H9 (cell line): ENCODE measurements at regions not wholly inside any gene's neighbourhood (a gene's known extent, or its start where the extent isn't known, plus 50 kb on each side); places are given as distances from the start of the nearest gene placed in this dataset.

Experiments
- DNase-seq: peaks from one replicate; pipeline ENCODE4 v3.0.0-alpha.2; 2017
- H2AFZ ChIP-seq: one replicate; pipeline ENCODE4 v1.6.1; 2013; ENCODE audit warnings: mild to moderate bottlenecking, low read length, control low read depth, moderate library complexity
- H2AK5ac ChIP-seq: 2 replicates; pipeline ENCODE4 v1.6.1; 2013; ENCODE audit warnings: low read length, control low read depth, mixed read lengths; ENCODE audit not compliant: insufficient read length
- H2BK120ac ChIP-seq: one replicate; pipeline ENCODE4 v1.6.1; 2013; ENCODE audit warnings: low read depth, mild to moderate bottlenecking, low read length, control low read depth, inconsistent platforms; ENCODE audit not compliant: poor library complexity, severe bottlenecking
- H2BK12ac ChIP-seq: 2 replicates; pipeline ENCODE4 v1.6.1; 2013; ENCODE audit warnings: low read length, control low read depth, mixed read lengths, low read depth; ENCODE audit not compliant: insufficient read length
- H2BK15ac ChIP-seq: 2 replicates; pipeline ENCODE4 v1.6.1; 2013; ENCODE audit warnings: low read depth, low read length, control low read depth
- H2BK20ac ChIP-seq: one replicate; pipeline ENCODE4 v1.6.1; 2013; ENCODE audit warnings: low read depth, mild to moderate bottlenecking, low read length, control low read depth, inconsistent platforms; ENCODE audit not compliant: poor library complexity, severe bottlenecking
- H2BK5ac ChIP-seq: 2 replicates; pipeline ENCODE4 v1.6.1; 2013; ENCODE audit warnings: low read length, control low read depth, mixed read lengths; ENCODE audit not compliant: insufficient read length
- H3K14ac ChIP-seq: 2 replicates; pipeline ENCODE4 v1.6.1; 2013; ENCODE audit warnings: low read length, control low read depth; ENCODE audit not compliant: insufficient read depth
- H3K18ac ChIP-seq: 2 replicates; pipeline ENCODE4 v1.6.1; 2013; ENCODE audit warnings: low read depth, mild to moderate bottlenecking, mixed read lengths, low read length, control low read depth; ENCODE audit not compliant: insufficient read length
- H3K23ac ChIP-seq: 2 replicates; pipeline ENCODE4 v1.6.1; 2013; ENCODE audit warnings: low read length, control low read depth, mixed read lengths, low read depth; ENCODE audit not compliant: insufficient read length
- H3K23me2 ChIP-seq: 2 replicates; pipeline ENCODE4 v1.6.1; 2013; ENCODE audit warnings: low read depth, mild to moderate bottlenecking, mixed read lengths, low read length, control low read depth; ENCODE audit not compliant: insufficient read length, poor library complexity, severe bottlenecking
- H3K27ac ChIP-seq: 2 replicates; pipeline ENCODE4 v1.5.1; 2013; ENCODE audit warnings: low read length, control low read depth, mixed read lengths, low read depth; ENCODE audit not compliant: insufficient read length
- H3K27me3 ChIP-seq: 2 replicates; pipeline ENCODE4 v1.6.1; 2013; ENCODE audit warnings: low read length, control low read depth, inconsistent platforms; ENCODE audit not compliant: insufficient read depth
- H3K4ac ChIP-seq: 2 replicates; pipeline ENCODE4 v1.6.1; 2013; ENCODE audit warnings: low read depth, mild to moderate bottlenecking, control low read depth, inconsistent platforms, low read length, moderate library complexity
- H3K4me1 ChIP-seq: 2 replicates; pipeline ENCODE4 v1.6.1; 2013; ENCODE audit warnings: low read length, control low read depth, inconsistent platforms; ENCODE audit not compliant: insufficient read depth
- H3K4me2 ChIP-seq: 2 replicates; pipeline ENCODE4 v1.6.1; 2013; ENCODE audit warnings: low read length, control low read depth, mixed read lengths; ENCODE audit not compliant: insufficient read length, insufficient read depth
- H3K56ac ChIP-seq: 2 replicates; pipeline ENCODE4 v1.6.1; 2013; ENCODE audit warnings: low read depth, mild to moderate bottlenecking, mixed read lengths, low read length, control low read depth; ENCODE audit not compliant: insufficient read length
- H3K79me1 ChIP-seq: 2 replicates; pipeline ENCODE4 v1.6.1; 2013; ENCODE audit warnings: low read depth, mild to moderate bottlenecking, moderate library complexity, low read length, control low read depth, inconsistent platforms; ENCODE audit not compliant: insufficient read depth, poor library complexity, severe bottlenecking
- H3K79me2 ChIP-seq: 2 replicates; pipeline ENCODE4 v1.6.1; 2013; ENCODE audit warnings: low read length, control low read depth, inconsistent platforms; ENCODE audit not compliant: insufficient read depth
- H3K9ac ChIP-seq: 2 replicates; pipeline ENCODE4 v1.6.1; 2013; ENCODE audit warnings: low read length, control low read depth, mixed read lengths; ENCODE audit not compliant: insufficient read length; ENCODE audit errors: extremely low read depth
- H3K9me3 ChIP-seq: one replicate; pipeline ENCODE4 v1.6.1; 2013; ENCODE audit warnings: low read depth, low read length, inconsistent platforms; ENCODE audit not compliant: control insufficient read depth
- H3T11ph ChIP-seq: one replicate; pipeline ENCODE4 v1.6.1; 2013; ENCODE audit warnings: mild to moderate bottlenecking, low read length, control low read depth, inconsistent platforms
- H4K20me1 ChIP-seq: one replicate; pipeline ENCODE4 v1.6.1; 2013; ENCODE audit not compliant: control insufficient read depth, insufficient read length, insufficient read depth
- H4K5ac ChIP-seq: 2 replicates; pipeline ENCODE4 v1.6.1; 2013; ENCODE audit warnings: low read depth, mild to moderate bottlenecking, mixed read lengths, low read length, control low read depth; ENCODE audit not compliant: insufficient read length
- H4K8ac ChIP-seq: replicated peaks from 2 replicates; pipeline ENCODE4 v1.6.1; 2013; ENCODE audit warnings: low read length, control low read depth, mixed read lengths, low read depth; ENCODE audit not compliant: insufficient read length
- H4K91ac ChIP-seq: 2 replicates; pipeline ENCODE4 v1.6.1; 2013; ENCODE audit warnings: low read depth, mild to moderate bottlenecking, moderate library complexity, mixed read lengths, low read length, control low read depth; ENCODE audit not compliant: insufficient read length
- H3K27ac Mint-ChIP-seq, 3 experiments: 2 replicates in 2 of 3; 3 replicates in 1 of 3; pipeline ENCODE4 v1.8.0; 2020 to 2021; ENCODE audit warnings: mixed read lengths in 3 of 3, mild to moderate bottlenecking in 1 of 3, moderate library complexity in 1 of 3
- H3K27me3 Mint-ChIP-seq: 2 replicates; pipeline ENCODE4 v1.8.0; 2021; ENCODE audit warnings: low read depth, mild to moderate bottlenecking, moderate library complexity, mixed read lengths
- H3K36me3 Mint-ChIP-seq, 3 experiments: 2 replicates in 2 of 3; 3 replicates in 1 of 3; pipeline ENCODE4 v1.8.0; 2020 to 2021; ENCODE audit warnings: low read depth in 3 of 3, mixed read lengths in 3 of 3; ENCODE audit not compliant: insufficient read depth in 1 of 3
- H3K4me1 Mint-ChIP-seq, 2 experiments: 2 replicates each; pipeline ENCODE4 v1.8.0; 2020; ENCODE audit warnings: mixed read lengths in 2 of 2
- H3K4me3 Mint-ChIP-seq, 2 experiments: 2 replicates in 1 of 2; 3 replicates in 1 of 2; pipeline ENCODE4 v1.8.0; 2020 to 2021; ENCODE audit warnings: mild to moderate bottlenecking in 2 of 2, mixed read lengths in 2 of 2, moderate library complexity in 1 of 2
- H3K9me3 Mint-ChIP-seq, 2 experiments: 2 replicates in 1 of 2; 3 replicates in 1 of 2; pipeline ENCODE4 v1.8.0; 2020; ENCODE audit warnings: mild to moderate bottlenecking in 2 of 2, mixed read lengths in 2 of 2, moderate library complexity in 1 of 2
- CTCF ChIP-seq: fragments of 200-600 bp; sonication (generic); conservative IDR thresholded peaks from 3 replicates; pipeline ENCODE4 v1.8.0; 2021; ENCODE audit warnings: antibody characterized with exemption, mild to moderate bottlenecking
- WGBS: extraction: QIAGEN DNeasy Blood & Tissue Kit; methylation state at CpG from one replicate; pipeline ENCODE4 v1.1.7; 2013; ENCODE audit warnings: missing lambda C conversion rate, low lambda C conversion rate, mixed read lengths; ENCODE audit not compliant: insufficient read length; ENCODE audit errors: extremely low coverage; 5-methylcytosine and 5-hydroxymethylcytosine counted together

- Histone ChIP-seq H3K9ac (no peak overlapping the region), H4K8ac (no peak overlapping the region), H3K56ac (no peak overlapping the region), H3K27ac (no peak overlapping the region), H3K4me1 (no peaks in the 10 kb centered on the region; the same call in 1 of the 2 replicates), H2BK120ac (no peak overlapping the region), H4K5ac (no peak overlapping the region), H3K4me2 (peak overlapping the region; percentile 63), H3K79me1 (no peaks in the 10 kb centered on the region), H3K79me2 (no peaks in the 10 kb centered on the region), H2BK20ac (no peak overlapping the region), H2AK5ac (no peak overlapping the region), H2BK5ac (no peak overlapping the region), H2BK12ac (no peak overlapping the region), H3K4ac (no peak overlapping the region), H4K20me1 (no peaks in the 10 kb centered on the region), H3K14ac (no peak overlapping the region), H4K91ac (no peak overlapping the region), H2AFZ (no peak overlapping the region), H3K23ac (no peak overlapping the region), H3K18ac (no peak overlapping the region), H3K27me3 (peaks cover 42% of the 10 kb centered on the region), H3K23me2 (peaks cover 42% of the 10 kb centered on the region), H2BK15ac (no peak overlapping the region), H3K9me3 (no peaks in the 10 kb centered on the region), H3T11ph (no peak overlapping the region)
- Mint-ChIP-seq H3K4me1 (peaks cover 34 to 37% of the 10 kb centered on the region in 2 experiments), H3K9me3 (no peaks in the 10 kb centered on the region; a peak in 2 of 5 replicates), H3K36me3 (no peaks in the 10 kb centered on the region; a peak in 2 of 7 replicates), H3K4me3 (peak overlapping the region; percentile 22 to 82), H3K27ac (no peak overlapping the region), H3K27me3 (peaks cover 83% of the 10 kb centered on the region)
- WGBS, result no CpG with 5 or more reads among the region's 24 CpGs
- TF ChIP-seq CTCF, result no peak
- peak; percentile 38 for DNase-seq
Observed at GRCh38 chr1:98049370-98050135, 128.7 kb upstream of the DPYD start.
